ENCODE measurements at regions not wholly inside any gene's neighbourhood (a gene's known extent, or its start where the extent isn't known, plus 50 kb on each side); places are given as distances from the start of the nearest gene placed in this dataset.

DNA sequence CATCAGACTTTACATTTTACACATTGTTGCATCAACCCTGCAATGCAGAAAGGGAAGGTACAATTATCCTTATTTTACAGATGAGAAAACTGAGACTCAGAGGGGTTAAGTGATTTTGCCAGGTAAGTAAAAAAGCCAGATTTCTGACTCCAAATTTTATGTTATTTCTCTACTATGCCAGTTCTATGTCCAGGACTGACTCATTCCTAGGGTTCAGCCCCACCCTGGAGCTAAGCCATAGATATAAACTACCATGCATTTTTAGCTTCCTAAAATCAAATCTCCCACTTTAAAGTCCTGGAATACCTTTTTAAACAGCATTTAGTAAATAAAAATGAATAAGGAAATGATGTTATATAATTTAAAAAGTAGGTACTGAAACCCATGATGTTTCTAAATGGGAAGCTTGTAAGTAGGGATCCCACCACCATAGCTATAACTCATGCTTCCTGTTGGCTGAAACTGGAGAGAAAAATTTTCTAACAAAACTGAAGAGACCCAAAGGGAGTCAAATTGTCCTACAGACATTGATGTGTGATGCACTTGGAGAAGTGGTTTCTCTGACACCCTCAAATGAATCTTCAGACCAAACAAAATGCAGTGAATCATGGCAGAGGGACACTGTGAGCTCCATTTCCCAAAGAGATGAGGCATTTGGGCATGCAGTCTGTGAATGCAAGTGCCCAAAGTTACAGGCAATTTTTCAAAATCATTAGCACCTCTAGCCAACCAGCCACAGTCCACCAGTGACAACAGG is 301.7 kb upstream of the UMPS start:
- FAIRE-seq (no peak), DNase-seq (ENCODE audit: low read depth in 1 of 2, low spot score in 2 of 2) (no peak)
- Histone ChIP-seq H3K79me1 (ENCODE audit: low read depth, low read length) (no peaks in the 10 kb centered on the region), H3K36me3 (ENCODE audit: control insufficient read depth in 2 of 4, insufficient read depth in 4 of 4, low read length in 3 of 4) (no peaks in the 10 kb centered on the region), H3K18ac (ENCODE audit: extremely low read depth, low read length) (no peak overlapping the region), H2AK5ac (ENCODE audit: low read depth, low read length) (no peak overlapping the region), H2BK120ac (replicated peaks; ENCODE audit: low read depth, low read length) (no peak overlapping the region), H3K23me2 (ENCODE audit: low read depth, low read length) (no peaks in the 10 kb centered on the region), H3K23ac (ENCODE audit: insufficient read length) (no peak overlapping the region), H3K27me3 (replicated peaks in 1 of 4; ENCODE audit: control insufficient read depth in 3 of 4, extremely low read depth in 1 of 4, insufficient read depth in 3 of 4, low read length in 3 of 4) (no peaks in the 10 kb centered on the region), H3K56ac (replicated peaks; ENCODE audit: insufficient read length, low read depth, low read length) (no peak overlapping the region), H3K14ac (ENCODE audit: insufficient read length) (no peak overlapping the region), H2AFZ (ENCODE audit: low read length) (no peak overlapping the region), H2BK5ac (ENCODE audit: low read depth, low read length) (no peak overlapping the region), H3K9me3 (ENCODE audit: insufficient read depth in 2 of 2, low read depth in 1 of 2, low read length in 1 of 2) (no peaks in the 10 kb centered on the region), H3K4me1 (replicated peaks in 1 of 4; ENCODE audit: control insufficient read depth in 3 of 4, insufficient read depth in 4 of 4, low read length in 3 of 4) (no peaks in the 10 kb centered on the region; a peak in 1 of 7 replicates), H4K20me1 (replicated peaks in 1 of 2; ENCODE audit: control insufficient read depth in 1 of 2, insufficient read depth in 2 of 2, low read length in 2 of 2) (no peaks in the 10 kb centered on the region), H3K4me3 (ENCODE audit: extremely low read depth in 1 of 4, insufficient read depth in 2 of 4, low read depth in 3 of 4, low read length in 4 of 4) (no peak overlapping the region), H3K27ac (ENCODE audit: low read depth, low read length) (no peak overlapping the region), H3K9ac (replicated peaks in 1 of 4; ENCODE audit: extremely low read depth in 1 of 4, low read depth in 3 of 4, low read length in 3 of 4) (no peak overlapping the region), H2BK15ac (ENCODE audit: low read length) (no peak overlapping the region), H2BK12ac (ENCODE audit: low read depth, low read length) (no peak overlapping the region), H4K5ac (ENCODE audit: insufficient read length, low read depth, low read length) (no peak overlapping the region), H4K8ac (ENCODE audit: extremely low read depth, insufficient read depth, low read length) (no peak overlapping the region), H3K79me2 (ENCODE audit: control insufficient read depth in 1 of 2, insufficient read depth in 2 of 2, low read length in 2 of 2) (no peaks in the 10 kb centered on the region), H4K91ac (replicated peaks; ENCODE audit: insufficient read length, low read length) (no peak overlapping the region), H3K4ac (replicated peaks; ENCODE audit: insufficient read length, low read depth, low read length) (no peak overlapping the region), H3K4me2 (ENCODE audit: insufficient read depth in 1 of 2, low read depth in 2 of 2, low read length in 2 of 2) (no peak overlapping the region), H2BK20ac (ENCODE audit: low read length) (no peak overlapping the region)
- POLR2A ChIA-PET (ENCODE audit: partially characterized antibody), result no interaction called here
- CTCF ChIA-PET (ENCODE audit: partially characterized antibody), result interaction anchor here (0.9 to 2.1 kb wide), 6 partner anchors 10 to 130 kb away, joined by 3 to 6 read pairs (median 4); no protein-coding TSS in a partner anchor
- no peak for TF ChIP-seq NANOG (IDR thresholded peaks at IDR 0.05; ENCODE audit: insufficient read depth, low read depth, low read length, poor library complexity, severe bottlenecking)
- no peak for TF ChIP-seq TEAD4 (IDR thresholded peaks at IDR 0.05; ENCODE audit: low read depth, low read length)
